SH-SY5Y (cell line): ENCODE measurements at regions not wholly inside any gene's neighbourhood (a gene's known extent, or its start where the extent isn't known, plus 50 kb on each side); places are given as distances from the start of the nearest gene placed in this dataset.

Source experiments
- GATA2 ChIP-seq: IDR thresholded peaks from 2 replicates; pipeline ENCODE4 v1.6.1; 2011; ENCODE audit warnings: mild to moderate bottlenecking, low read depth, low read length
- GATA3 ChIP-seq: IDR thresholded peaks from 2 replicates; pipeline ENCODE4 v1.6.1; 2011; ENCODE audit warnings: low read depth, mild to moderate bottlenecking, low read length, moderate library complexity

- TF ChIP-seq GATA2 (no peak), GATA3 (no peak)
Measured at GRCh38 chr21:16409352-16409751, 679.6 kb downstream of the USP25 start.
